Liver (tissue), 3 donors: ENCODE measurements at regions not wholly inside any gene's neighbourhood (a gene's known extent, or its start where the extent isn't known, plus 50 kb on each side); places are given as distances from the start of the nearest gene placed in this dataset.

Source experiments
- ATF3 ChIP-seq: IDR thresholded peaks from 2 replicates; pipeline ENCODE4 v1.6.1; 2016; ENCODE audit warnings: antibody characterized with exemption
- CTCF ChIP-seq: fragments of 150-350 bp; IDR thresholded peaks from 2 replicates; pipeline ENCODE4 v1.5.1; 2017; ENCODE audit warnings: improper control_type of control experiment, low read depth, low read length; ENCODE audit not compliant: missing input control
- FOXA1 ChIP-seq: IDR thresholded peaks from 2 replicates; pipeline ENCODE4 v1.6.1; 2016; ENCODE audit warnings: antibody characterized with exemption
- JUND ChIP-seq, 2 donors: IDR thresholded peaks; 2 replicates each; pipeline ENCODE4 v1.6.1; 2016; ENCODE audit warnings: antibody characterized with exemption in 2 of 2
- RAD21 ChIP-seq, 2 donors: IDR thresholded peaks; 2 replicates each; pipeline ENCODE4 v1.6.1; 2016; ENCODE audit warnings: antibody characterized with exemption in 2 of 2, mild to moderate bottlenecking in 2 of 2
- RXRA ChIP-seq, 2 donors: IDR thresholded peaks; 2 replicates each; pipeline ENCODE4 v1.6.1; 2017 to 2018; ENCODE audit warnings: antibody characterized with exemption in 2 of 2, mild to moderate bottlenecking in 1 of 2
- SP1 ChIP-seq: IDR thresholded peaks from 2 replicates; pipeline ENCODE4 v1.6.1; 2018; ENCODE audit warnings: antibody characterized with exemption, mild to moderate bottlenecking
- YY1 ChIP-seq: IDR thresholded peaks from 2 replicates; pipeline ENCODE4 v1.6.1; 2016; ENCODE audit warnings: antibody characterized with exemption, mild to moderate bottlenecking
- TF ChIP-seq, protein P1 (sequence below): IDR thresholded peaks from 2 replicates; pipeline ENCODE4 v1.6.1; 2016; ENCODE audit warnings: antibody characterized with exemption
- donor health status: healthy.
- donor health status: healthy.

DNA sequence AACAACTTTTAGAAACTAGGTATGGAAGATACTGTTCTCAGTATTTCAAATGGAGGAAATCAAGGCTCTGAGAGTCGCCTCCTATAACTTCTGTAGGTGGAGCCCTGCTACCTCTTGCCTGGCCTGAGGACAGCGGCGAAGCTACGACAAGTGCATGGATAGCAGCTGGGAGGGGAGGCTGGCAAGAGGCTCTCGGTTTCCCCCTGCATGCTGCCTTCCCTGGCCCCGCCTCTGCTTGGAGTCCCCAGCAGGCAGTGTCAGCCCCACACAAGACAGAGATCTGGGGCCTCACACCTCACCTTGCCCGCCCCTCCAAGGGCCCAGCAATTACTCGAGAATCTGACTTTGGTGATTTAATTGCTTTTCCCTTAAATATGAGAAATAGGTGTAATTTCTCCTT is 107.6 kb upstream of the POU3F3 start:
- TF ChIP-seq JUND (IDR thresholded peaks at IDR 0.05) = no peak
- no peak for TF ChIP-seq YY1
- no peak for TF ChIP-seq CTCF
- TF ChIP-seq SP1 = no peak
- TF ChIP-seq RAD21 (IDR thresholded peaks at IDR 0.05) = no peak
- TF ChIP-seq, protein P1, sequence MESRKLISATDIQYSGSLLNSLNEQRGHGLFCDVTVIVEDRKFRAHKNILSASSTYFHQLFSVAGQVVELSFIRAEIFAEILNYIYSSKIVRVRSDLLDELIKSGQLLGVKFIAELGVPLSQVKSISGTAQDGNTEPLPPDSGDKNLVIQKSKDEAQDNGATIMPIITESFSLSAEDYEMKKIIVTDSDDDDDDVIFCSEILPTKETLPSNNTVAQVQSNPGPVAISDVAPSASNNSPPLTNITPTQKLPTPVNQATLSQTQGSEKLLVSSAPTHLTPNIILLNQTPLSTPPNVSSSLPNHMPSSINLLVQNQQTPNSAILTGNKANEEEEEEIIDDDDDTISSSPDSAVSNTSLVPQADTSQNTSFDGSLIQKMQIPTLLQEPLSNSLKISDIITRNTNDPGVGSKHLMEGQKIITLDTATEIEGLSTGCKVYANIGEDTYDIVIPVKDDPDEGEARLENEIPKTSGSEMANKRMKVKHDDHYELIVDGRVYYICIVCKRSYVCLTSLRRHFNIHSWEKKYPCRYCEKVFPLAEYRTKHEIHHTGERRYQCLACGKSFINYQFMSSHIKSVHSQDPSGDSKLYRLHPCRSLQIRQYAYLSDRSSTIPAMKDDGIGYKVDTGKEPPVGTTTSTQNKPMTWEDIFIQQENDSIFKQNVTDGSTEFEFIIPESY = no peak
- TF ChIP-seq ATF3 = no peak
- no peak for TF ChIP-seq FOXA1
- TF ChIP-seq RXRA (IDR thresholded peaks at IDR 0.05) = no peak
